GM12892 (cell line): ENCODE measurements at regions not wholly inside any gene's neighbourhood (a gene's known extent, or its start where the extent isn't known, plus 50 kb on each side); places are given as distances from the start of the nearest gene placed in this dataset.

Experiments used
- POLR2A ChIP-seq: IDR thresholded peaks from 2 replicates; pipeline ENCODE4 v1.6.1; 2011; ENCODE audit warnings: low read depth, low read length, control low read depth
- POLR2AphosphoS5 ChIP-seq: IDR thresholded peaks from 2 replicates; pipeline ENCODE4 v1.6.1; 2011; ENCODE audit warnings: low read depth, low read length, control low read depth

- TF ChIP-seq POLR2A (no peak), POLR2AphosphoS5 (no peak)
These were observed 317.3 kb upstream of the TFPI start for GRCh38 chr2:187871506-187871905.
